Fibroblast of gingiva (primary cell): ENCODE measurements at regions not wholly inside any gene's neighbourhood (a gene's known extent, or its start where the extent isn't known, plus 50 kb on each side); places are given as distances from the start of the nearest gene placed in this dataset.
"Not testable (repeated sequence)": the region's sequence is repeated elsewhere in the genome, so short reads cannot be mapped to it uniquely, and the experiment has no call there.

Experiments
- DNase-seq: peaks from one replicate; pipeline ENCODE4 v3.0.0-alpha.2; 2011; ENCODE audit warnings: low read depth

GRCh38 chr4:96983830-96984229 is 1143.9 kb downstream of the PDHA2 start:
- no peak for DNase-seq

- no peak for DNase-seq
Measured at GRCh38 chr4:96986816-96987215, 1146.9 kb downstream of the PDHA2 start.

- DNase-seq: no peak
Measured at GRCh38 chr4:96991083-96991482, 1151.2 kb downstream of the PDHA2 start.

GRCh38 chr4:96992443-96992842 is 1150.8 kb downstream of the STPG2 start:
- no peak for DNase-seq

GRCh38 chr4:96993560-96993959 is 1149.7 kb downstream of the STPG2 start:
- no peak for DNase-seq

GRCh38 chr4:97003715-97004114 is 1139.6 kb downstream of the STPG2 start:
- DNase-seq: no peak

- DNase-seq: no peak
Measured at GRCh38 chr4:97013309-97013708, 1130.0 kb downstream of the STPG2 start.

- DNase-seq: no peak
Measured at GRCh38 chr4:97013711-97014110, 1129.6 kb downstream of the STPG2 start.

GRCh38 chr4:97015301-97015700 is 1128.0 kb downstream of the STPG2 start:
- no peak for DNase-seq

GRCh38 chr4:97016186-97016907 is 1126.9 kb downstream of the STPG2 start:
- DNase-seq: no peak

GRCh38 chr4:97027728-97028410 is 1115.4 kb downstream of the STPG2 start:
- no peak for DNase-seq

GRCh38 chr4:97028785-97029184 is 1114.5 kb downstream of the STPG2 start:
- no peak for DNase-seq

- not testable (repeated sequence) for DNase-seq
Measured at GRCh38 chr4:97037411-97038145, 1105.7 kb downstream of the STPG2 start.

- DNase-seq: no peak
Measured at GRCh38 chr4:97038146-97038516, 1105.1 kb downstream of the STPG2 start.

- no peak for DNase-seq
Measured at GRCh38 chr4:97072666-97073065, 1070.6 kb downstream of the STPG2 start.

GRCh38 chr4:97073194-97073593 is 1070.1 kb downstream of the STPG2 start:
- DNase-seq: no peak

- DNase-seq: no peak
Measured at GRCh38 chr4:97074531-97074930, 1068.7 kb downstream of the STPG2 start.

- DNase-seq: no peak
Measured at GRCh38 chr4:97081951-97082350, 1061.3 kb downstream of the STPG2 start.

- not testable (repeated sequence) for DNase-seq
Measured at GRCh38 chr4:97097036-97097435, 1046.2 kb downstream of the STPG2 start.

GRCh38 chr4:97101171-97101570 is 1042.1 kb downstream of the STPG2 start:
- DNase-seq: not testable (repeated sequence)

GRCh38 chr4:97103252-97103651 is 1040.0 kb downstream of the STPG2 start:
- no peak for DNase-seq

- no peak for DNase-seq
Measured at GRCh38 chr4:97104006-97104405, 1039.3 kb downstream of the STPG2 start.

GRCh38 chr4:97104666-97105065 is 1038.6 kb downstream of the STPG2 start:
- DNase-seq: no peak
